ENCODE measurements at regions not wholly inside any gene's neighbourhood (a gene's known extent, or its start where the extent isn't known, plus 50 kb on each side); places are given as distances from the start of the nearest gene placed in this dataset.

DNA sequence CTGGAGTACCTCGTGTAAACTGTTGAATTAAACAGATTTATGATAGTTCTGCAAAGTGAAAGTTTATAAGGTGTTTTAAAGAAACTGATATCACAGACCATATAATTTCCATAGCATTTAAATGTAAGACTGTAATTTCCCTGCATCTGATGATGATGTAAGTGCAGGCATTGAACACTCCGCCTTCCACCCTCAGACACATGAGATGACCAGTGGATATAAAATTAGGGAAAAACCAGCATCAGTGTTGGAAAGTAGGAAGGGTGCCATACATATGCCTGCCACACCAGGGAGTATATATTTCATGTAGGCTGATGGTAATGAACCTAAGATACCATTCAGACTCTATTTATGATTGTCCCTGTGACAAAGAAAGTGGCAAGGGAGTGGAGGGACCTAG, 519.2 kb downstream of the ACTL7B start:
- Histone ChIP-seq H3K79me2 (replicated peaks; ENCODE audit: insufficient read depth) (no peaks in the 10 kb centered on the region), H3K4me3 (no peak overlapping the region), H3K4me1 (ENCODE audit: insufficient read depth) (peaks cover 17% of the 10 kb centered on the region), H4K20me1 (replicated peaks; ENCODE audit: insufficient read depth) (no peaks in the 10 kb centered on the region), H3K27ac (ENCODE audit: low read depth) (no peak overlapping the region), H3K4me2 (no peak overlapping the region), H3K27me3 (ENCODE audit: insufficient read depth) (no peaks in the 10 kb centered on the region), H3K9me2 (ENCODE audit: insufficient read depth) (no peaks in the 10 kb centered on the region), H3F3A (replicated peaks; ENCODE audit: low read depth) (no peaks in the 10 kb centered on the region), H2AFZ (no peak overlapping the region), H3K36me3 (ENCODE audit: insufficient read depth) (no peaks in the 10 kb centered on the region)
- DNase-seq (ENCODE audit: low spot score) (no peak), ATAC-seq (no peak)
- Mint-ChIP-seq H3K27ac (no peak overlapping the region), H3K4me3 (no peak overlapping the region), H3K27me3 (ENCODE audit: insufficient read depth, low read depth, poor library complexity) (peaks cover 2% of the 10 kb centered on the region), H3K9me3 (no peaks in the 10 kb centered on the region), H3K4me1 (peaks cover 16% of the 10 kb centered on the region; the same call in 2 of the 3 replicates), H3K36me3 (ENCODE audit: low read depth) (no peaks in the 10 kb centered on the region)
- TF ChIP-seq JUNB (IDR thresholded peaks at IDR 0.05; ENCODE audit: unreplicated experiment): no peak
- TF ChIP-seq, protein P1, sequence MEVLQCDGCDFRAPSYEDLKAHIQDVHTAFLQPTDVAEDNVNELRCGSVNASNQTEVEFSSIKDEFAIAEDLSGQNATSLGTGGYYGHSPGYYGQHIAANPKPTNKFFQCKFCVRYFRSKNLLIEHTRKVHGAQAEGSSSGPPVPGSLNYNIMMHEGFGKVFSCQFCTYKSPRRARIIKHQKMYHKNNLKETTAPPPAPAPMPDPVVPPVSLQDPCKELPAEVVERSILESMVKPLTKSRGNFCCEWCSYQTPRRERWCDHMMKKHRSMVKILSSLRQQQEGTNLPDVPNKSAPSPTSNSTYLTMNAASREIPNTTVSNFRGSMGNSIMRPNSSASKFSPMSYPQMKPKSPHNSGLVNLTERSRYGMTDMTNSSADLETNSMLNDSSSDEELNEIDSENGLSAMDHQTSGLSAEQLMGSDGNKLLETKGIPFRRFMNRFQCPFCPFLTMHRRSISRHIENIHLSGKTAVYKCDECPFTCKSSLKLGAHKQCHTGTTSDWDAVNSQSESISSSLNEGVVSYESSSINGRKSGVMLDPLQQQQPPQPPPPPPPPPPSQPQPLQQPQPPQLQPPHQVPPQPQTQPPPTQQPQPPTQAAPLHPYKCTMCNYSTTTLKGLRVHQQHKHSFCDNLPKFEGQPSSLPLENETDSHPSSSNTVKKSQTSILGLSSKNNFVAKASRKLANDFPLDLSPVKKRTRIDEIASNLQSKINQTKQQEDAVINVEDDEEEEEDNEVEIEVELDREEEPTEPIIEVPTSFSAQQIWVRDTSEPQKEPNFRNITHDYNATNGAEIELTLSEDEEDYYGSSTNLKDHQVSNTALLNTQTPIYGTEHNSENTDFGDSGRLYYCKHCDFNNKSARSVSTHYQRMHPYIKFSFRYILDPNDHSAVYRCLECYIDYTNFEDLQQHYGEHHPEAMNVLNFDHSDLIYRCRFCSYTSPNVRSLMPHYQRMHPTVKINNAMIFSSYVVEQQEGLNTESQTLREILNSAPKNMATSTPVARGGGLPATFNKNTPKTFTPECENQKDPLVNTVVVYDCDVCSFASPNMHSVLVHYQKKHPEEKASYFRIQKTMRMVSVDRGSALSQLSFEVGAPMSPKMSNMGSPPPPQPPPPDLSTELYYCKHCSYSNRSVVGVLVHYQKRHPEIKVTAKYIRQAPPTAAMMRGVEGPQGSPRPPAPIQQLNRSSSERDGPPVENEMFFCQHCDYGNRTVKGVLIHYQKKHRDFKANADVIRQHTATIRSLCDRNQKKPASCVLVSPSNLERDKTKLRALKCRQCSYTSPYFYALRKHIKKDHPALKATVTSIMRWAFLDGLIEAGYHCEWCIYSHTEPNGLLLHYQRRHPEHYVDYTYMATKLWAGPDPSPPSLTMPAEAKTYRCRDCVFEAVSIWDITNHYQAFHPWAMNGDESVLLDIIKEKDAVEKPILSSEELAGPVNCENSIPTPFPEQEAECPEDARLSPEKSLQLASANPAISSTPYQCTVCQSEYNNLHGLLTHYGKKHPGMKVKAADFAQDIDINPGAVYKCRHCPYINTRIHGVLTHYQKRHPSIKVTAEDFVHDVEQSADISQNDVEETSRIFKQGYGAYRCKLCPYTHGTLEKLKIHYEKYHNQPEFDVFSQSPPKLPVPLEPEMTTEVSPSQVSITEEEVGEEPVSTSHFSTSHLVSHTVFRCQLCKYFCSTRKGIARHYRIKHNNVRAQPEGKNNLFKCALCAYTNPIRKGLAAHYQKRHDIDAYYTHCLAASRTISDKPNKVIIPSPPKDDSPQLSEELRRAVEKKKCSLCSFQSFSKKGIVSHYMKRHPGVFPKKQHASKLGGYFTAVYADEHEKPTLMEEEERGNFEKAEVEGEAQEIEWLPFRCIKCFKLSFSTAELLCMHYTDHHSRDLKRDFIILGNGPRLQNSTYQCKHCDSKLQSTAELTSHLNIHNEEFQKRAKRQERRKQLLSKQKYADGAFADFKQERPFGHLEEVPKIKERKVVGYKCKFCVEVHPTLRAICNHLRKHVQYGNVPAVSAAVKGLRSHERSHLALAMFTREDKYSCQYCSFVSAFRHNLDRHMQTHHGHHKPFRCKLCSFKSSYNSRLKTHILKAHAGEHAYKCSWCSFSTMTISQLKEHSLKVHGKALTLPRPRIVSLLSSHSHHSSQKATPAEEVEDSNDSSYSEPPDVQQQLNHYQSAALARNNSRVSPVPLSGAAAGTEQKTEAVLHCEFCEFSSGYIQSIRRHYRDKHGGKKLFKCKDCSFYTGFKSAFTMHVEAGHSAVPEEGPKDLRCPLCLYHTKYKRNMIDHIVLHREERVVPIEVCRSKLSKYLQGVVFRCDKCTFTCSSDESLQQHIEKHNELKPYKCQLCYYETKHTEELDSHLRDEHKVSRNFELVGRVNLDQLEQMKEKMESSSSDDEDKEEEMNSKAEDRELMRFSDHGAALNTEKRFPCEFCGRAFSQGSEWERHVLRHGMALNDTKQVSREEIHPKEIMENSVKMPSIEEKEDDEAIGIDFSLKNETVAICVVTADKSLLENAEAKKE (CRISPR knock-in tag; IDR thresholded peaks at IDR 0.05): no peak
- TF ChIP-seq NANOG (IDR thresholded peaks at IDR 0.05; ENCODE audit: borderline replicate concordance): no peak
- TF ChIP-seq STAT1 (IDR thresholded peaks at IDR 0.05; ENCODE audit: unreplicated experiment): no peak
- TF ChIP-seq, protein P2, sequence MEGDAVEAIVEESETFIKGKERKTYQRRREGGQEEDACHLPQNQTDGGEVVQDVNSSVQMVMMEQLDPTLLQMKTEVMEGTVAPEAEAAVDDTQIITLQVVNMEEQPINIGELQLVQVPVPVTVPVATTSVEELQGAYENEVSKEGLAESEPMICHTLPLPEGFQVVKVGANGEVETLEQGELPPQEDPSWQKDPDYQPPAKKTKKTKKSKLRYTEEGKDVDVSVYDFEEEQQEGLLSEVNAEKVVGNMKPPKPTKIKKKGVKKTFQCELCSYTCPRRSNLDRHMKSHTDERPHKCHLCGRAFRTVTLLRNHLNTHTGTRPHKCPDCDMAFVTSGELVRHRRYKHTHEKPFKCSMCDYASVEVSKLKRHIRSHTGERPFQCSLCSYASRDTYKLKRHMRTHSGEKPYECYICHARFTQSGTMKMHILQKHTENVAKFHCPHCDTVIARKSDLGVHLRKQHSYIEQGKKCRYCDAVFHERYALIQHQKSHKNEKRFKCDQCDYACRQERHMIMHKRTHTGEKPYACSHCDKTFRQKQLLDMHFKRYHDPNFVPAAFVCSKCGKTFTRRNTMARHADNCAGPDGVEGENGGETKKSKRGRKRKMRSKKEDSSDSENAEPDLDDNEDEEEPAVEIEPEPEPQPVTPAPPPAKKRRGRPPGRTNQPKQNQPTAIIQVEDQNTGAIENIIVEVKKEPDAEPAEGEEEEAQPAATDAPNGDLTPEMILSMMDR (conservative IDR thresholded peaks at IDR 0.05; ENCODE audit: low read depth in 2 of 2): no peak
- TF ChIP-seq ZNF114 (CRISPR knock-in tag; IDR thresholded peaks at IDR 0.05): no peak
- no peak for TF ChIP-seq EZH2 (IDR thresholded peaks at IDR 0.05; ENCODE audit: low read depth, unreplicated experiment)
- no peak for TF ChIP-seq EZH2phosphoT487 (IDR thresholded peaks at IDR 0.05; ENCODE audit: unreplicated experiment)
- TF ChIP-seq ZNF331 (CRISPR knock-in tag; IDR thresholded peaks at IDR 0.05; ENCODE audit: low read depth): no peak
- TF ChIP-seq, protein P3, sequence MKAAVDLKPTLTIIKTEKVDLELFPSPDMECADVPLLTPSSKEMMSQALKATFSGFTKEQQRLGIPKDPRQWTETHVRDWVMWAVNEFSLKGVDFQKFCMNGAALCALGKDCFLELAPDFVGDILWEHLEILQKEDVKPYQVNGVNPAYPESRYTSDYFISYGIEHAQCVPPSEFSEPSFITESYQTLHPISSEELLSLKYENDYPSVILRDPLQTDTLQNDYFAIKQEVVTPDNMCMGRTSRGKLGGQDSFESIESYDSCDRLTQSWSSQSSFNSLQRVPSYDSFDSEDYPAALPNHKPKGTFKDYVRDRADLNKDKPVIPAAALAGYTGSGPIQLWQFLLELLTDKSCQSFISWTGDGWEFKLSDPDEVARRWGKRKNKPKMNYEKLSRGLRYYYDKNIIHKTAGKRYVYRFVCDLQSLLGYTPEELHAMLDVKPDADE (IDR thresholded peaks at IDR 0.05): no peak
- TF ChIP-seq, protein P4, sequence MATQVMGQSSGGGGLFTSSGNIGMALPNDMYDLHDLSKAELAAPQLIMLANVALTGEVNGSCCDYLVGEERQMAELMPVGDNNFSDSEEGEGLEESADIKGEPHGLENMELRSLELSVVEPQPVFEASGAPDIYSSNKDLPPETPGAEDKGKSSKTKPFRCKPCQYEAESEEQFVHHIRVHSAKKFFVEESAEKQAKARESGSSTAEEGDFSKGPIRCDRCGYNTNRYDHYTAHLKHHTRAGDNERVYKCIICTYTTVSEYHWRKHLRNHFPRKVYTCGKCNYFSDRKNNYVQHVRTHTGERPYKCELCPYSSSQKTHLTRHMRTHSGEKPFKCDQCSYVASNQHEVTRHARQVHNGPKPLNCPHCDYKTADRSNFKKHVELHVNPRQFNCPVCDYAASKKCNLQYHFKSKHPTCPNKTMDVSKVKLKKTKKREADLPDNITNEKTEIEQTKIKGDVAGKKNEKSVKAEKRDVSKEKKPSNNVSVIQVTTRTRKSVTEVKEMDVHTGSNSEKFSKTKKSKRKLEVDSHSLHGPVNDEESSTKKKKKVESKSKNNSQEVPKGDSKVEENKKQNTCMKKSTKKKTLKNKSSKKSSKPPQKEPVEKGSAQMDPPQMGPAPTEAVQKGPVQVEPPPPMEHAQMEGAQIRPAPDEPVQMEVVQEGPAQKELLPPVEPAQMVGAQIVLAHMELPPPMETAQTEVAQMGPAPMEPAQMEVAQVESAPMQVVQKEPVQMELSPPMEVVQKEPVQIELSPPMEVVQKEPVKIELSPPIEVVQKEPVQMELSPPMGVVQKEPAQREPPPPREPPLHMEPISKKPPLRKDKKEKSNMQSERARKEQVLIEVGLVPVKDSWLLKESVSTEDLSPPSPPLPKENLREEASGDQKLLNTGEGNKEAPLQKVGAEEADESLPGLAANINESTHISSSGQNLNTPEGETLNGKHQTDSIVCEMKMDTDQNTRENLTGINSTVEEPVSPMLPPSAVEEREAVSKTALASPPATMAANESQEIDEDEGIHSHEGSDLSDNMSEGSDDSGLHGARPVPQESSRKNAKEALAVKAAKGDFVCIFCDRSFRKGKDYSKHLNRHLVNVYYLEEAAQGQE (IDR thresholded peaks at IDR 0.05; ENCODE audit: unreplicated experiment): no peak
- no peak for TF ChIP-seq CREB1 (CRISPR knock-in tag; IDR thresholded peaks at IDR 0.05; ENCODE audit: low read depth)
- TF ChIP-seq POLR2AphosphoS5 (IDR thresholded peaks at IDR 0.05; ENCODE audit: low read depth): no peak

Data from GM23338 (cell line).